ENCODE measurements at regions not wholly inside any gene's neighbourhood (a gene's known extent, or its start where the extent isn't known, plus 50 kb on each side); places are given as distances from the start of the nearest gene placed in this dataset.

DNA sequence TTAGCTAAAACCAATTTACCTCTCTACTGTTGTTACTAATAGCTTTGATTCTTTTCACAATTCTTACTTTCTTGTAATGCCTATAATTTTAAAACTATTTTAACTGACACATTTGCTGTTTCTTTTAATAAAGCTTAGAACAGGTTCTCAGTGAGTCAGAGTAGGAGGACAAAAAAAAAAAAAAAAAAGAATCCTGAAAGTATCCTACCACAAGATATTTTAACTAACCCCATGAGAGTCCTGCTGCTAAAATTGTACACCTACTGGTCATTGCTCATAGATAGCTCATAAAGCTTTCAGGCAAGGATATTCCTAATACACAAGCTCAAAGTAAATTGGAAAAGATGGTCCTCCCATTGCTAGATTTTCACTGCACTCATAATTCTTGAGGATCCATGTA is 301.0 kb downstream of the CENPW start:
- peaks cover 1% of the 10 kb centered on the region for H3K27me3 Mint-ChIP-seq (ENCODE audit: unreplicated experiment)
- H3K36me3 Mint-ChIP-seq (ENCODE audit: unreplicated experiment): no peaks in the 10 kb centered on the region
- TF ChIP-seq, protein P1, sequence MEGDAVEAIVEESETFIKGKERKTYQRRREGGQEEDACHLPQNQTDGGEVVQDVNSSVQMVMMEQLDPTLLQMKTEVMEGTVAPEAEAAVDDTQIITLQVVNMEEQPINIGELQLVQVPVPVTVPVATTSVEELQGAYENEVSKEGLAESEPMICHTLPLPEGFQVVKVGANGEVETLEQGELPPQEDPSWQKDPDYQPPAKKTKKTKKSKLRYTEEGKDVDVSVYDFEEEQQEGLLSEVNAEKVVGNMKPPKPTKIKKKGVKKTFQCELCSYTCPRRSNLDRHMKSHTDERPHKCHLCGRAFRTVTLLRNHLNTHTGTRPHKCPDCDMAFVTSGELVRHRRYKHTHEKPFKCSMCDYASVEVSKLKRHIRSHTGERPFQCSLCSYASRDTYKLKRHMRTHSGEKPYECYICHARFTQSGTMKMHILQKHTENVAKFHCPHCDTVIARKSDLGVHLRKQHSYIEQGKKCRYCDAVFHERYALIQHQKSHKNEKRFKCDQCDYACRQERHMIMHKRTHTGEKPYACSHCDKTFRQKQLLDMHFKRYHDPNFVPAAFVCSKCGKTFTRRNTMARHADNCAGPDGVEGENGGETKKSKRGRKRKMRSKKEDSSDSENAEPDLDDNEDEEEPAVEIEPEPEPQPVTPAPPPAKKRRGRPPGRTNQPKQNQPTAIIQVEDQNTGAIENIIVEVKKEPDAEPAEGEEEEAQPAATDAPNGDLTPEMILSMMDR (IDR thresholded peaks at IDR 0.05): no peak
- no peaks in the 10 kb centered on the region for H3K9me3 Mint-ChIP-seq (ENCODE audit: unreplicated experiment)
- no peak overlapping the region for H3K4me3 Mint-ChIP-seq (ENCODE audit: unreplicated experiment)
- DNase-seq (ENCODE audit: extremely low spot score, unreplicated experiment): no peak
- H3K4me1 Mint-ChIP-seq (ENCODE audit: unreplicated experiment): no peaks in the 10 kb centered on the region
- H3K27ac Mint-ChIP-seq (ENCODE audit: unreplicated experiment): no peak overlapping the region

DNA sequence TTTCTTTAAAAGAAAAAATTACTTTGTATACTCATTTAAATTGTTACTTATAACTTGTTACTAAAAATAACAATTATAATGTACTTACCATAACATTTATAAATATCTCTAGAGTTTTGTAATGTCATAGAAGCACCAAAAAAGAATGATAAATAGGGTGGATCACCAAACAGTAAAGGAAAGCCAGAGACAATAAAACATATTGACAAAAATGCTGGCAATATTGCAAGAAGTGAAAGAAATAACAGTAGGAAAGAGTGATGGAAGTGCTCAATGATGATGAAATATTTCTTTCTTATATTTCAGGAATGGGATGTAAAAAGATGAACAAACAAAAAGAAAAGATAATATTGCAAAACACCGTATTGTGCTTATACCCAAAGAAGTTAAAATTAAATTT is 301.7 kb downstream of the CENPW start:
- TF ChIP-seq, protein P1 (IDR thresholded peaks at IDR 0.05): no peak
- H3K27ac Mint-ChIP-seq (ENCODE audit: unreplicated experiment): no peak overlapping the region
- H3K4me1 Mint-ChIP-seq (ENCODE audit: unreplicated experiment): no peaks in the 10 kb centered on the region
- no peak overlapping the region for H3K4me3 Mint-ChIP-seq (ENCODE audit: unreplicated experiment)
- H3K36me3 Mint-ChIP-seq (ENCODE audit: unreplicated experiment): no peaks in the 10 kb centered on the region
- H3K9me3 Mint-ChIP-seq (ENCODE audit: unreplicated experiment): no peaks in the 10 kb centered on the region
- H3K27me3 Mint-ChIP-seq (ENCODE audit: unreplicated experiment): peaks cover 2% of the 10 kb centered on the region
- no peak for DNase-seq (ENCODE audit: extremely low spot score, unreplicated experiment)

DNA sequence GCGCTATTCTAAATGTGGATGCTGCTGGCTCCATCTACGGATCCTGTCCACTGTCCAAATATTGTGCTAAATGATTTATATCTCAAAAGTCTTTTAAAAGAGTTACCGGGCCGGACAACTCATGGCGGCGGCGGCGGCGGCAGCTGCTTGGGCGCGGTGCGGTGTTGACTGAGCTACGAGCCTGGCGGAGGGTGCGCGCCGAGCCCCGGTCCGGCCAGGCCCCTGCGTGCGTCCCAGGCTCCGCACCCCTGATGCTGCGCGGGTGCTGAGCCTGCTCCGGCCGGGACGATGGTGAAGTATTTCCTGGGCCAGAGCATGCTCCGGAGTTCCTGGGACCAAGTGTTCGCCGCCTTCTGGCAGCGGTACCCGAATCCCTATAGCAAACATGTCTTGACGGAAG is 303.4 kb downstream of the CENPW start:
- Mint-ChIP-seq H3K9me3 (ENCODE audit: unreplicated experiment) (no peaks in the 10 kb centered on the region), H3K4me1 (ENCODE audit: unreplicated experiment) (no peaks in the 10 kb centered on the region), H3K27ac (ENCODE audit: unreplicated experiment) (no peak overlapping the region), H3K27me3 (ENCODE audit: unreplicated experiment) (peaks cover 4% of the 10 kb centered on the region), H3K36me3 (ENCODE audit: unreplicated experiment) (no peaks in the 10 kb centered on the region), H3K4me3 (ENCODE audit: unreplicated experiment) (no peak overlapping the region)
- TF ChIP-seq, protein P1 (IDR thresholded peaks at IDR 0.05): no peak
- no peak for DNase-seq (ENCODE audit: extremely low spot score, unreplicated experiment)

DNA sequence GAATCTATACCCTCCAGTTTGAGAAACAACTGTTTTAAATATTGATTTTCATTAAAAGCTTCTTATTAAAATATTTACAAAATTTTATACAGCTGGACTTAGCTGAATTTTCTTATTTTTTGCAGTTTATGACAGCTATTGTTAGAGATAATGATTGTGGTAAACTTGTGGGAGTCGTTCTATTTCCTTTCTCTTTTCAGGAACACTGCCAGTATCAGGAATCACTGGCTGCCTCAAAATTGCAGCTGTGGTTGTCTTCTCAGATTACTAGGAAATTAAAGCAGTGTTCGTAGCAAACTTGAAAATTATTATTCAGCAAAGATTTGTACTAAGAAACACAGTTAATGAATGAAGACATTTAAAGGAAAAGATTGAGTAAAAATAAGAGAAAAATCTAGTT is 311.0 kb downstream of the CENPW start:
- DNase-seq (ENCODE audit: extremely low spot score, unreplicated experiment): no peak
- no peaks in the 10 kb centered on the region for H3K9me3 Mint-ChIP-seq (ENCODE audit: unreplicated experiment)

DNA sequence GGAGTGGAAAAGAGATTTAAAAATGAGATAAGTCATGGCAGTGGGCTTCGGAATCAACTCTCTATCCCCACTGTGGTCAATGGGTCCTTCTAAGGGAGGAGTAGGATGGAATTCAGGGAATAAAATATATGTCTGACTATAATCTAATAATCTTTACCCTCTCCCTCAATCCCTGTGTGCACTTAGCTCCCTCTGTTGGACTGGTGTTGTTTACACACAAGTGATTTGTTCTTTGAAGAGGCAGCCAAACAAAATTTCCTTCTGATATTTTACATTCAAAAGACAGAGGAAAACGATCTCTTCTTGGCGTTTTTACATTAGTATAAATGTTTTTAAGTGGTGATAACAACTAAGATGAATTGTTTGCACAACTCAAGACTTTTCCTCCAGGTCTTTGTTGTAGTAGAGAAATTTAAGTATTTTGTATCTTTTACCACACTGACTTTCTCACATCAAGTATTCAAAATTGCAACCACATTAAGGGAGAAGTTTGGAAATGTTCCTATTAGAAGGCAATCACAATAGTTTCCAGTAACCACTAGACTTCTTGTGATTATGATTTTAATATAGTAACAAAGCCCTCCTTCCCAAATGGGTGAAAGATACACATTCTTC is 317.8 kb downstream of the CENPW start:
- H3K4me1 Mint-ChIP-seq (ENCODE audit: unreplicated experiment): peaks cover 16% of the 10 kb centered on the region
- no peaks in the 10 kb centered on the region for H3K9me3 Mint-ChIP-seq (ENCODE audit: unreplicated experiment)
- H3K27ac Mint-ChIP-seq (ENCODE audit: unreplicated experiment): no peak overlapping the region
- H3K36me3 Mint-ChIP-seq (ENCODE audit: unreplicated experiment): no peaks in the 10 kb centered on the region
- H3K4me3 Mint-ChIP-seq (ENCODE audit: unreplicated experiment): no peak overlapping the region
- DNase-seq (ENCODE audit: extremely low spot score, unreplicated experiment): no peak
- peaks cover 2% of the 10 kb centered on the region for H3K27me3 Mint-ChIP-seq (ENCODE audit: unreplicated experiment)
- TF ChIP-seq, protein P1 (IDR thresholded peaks at IDR 0.05): peak; percentile 52

More for the DNA sequence above, 311.0 kb downstream of the CENPW start:
- H3K36me3 Mint-ChIP-seq (ENCODE audit: unreplicated experiment): no peaks in the 10 kb centered on the region
- TF ChIP-seq, protein P1 (IDR thresholded peaks at IDR 0.05): no peak
- no peak overlapping the region for H3K4me3 Mint-ChIP-seq (ENCODE audit: unreplicated experiment)
- H3K27me3 Mint-ChIP-seq (ENCODE audit: unreplicated experiment): peaks cover 11% of the 10 kb centered on the region
- no peak overlapping the region for H3K27ac Mint-ChIP-seq (ENCODE audit: unreplicated experiment)
- H3K4me1 Mint-ChIP-seq (ENCODE audit: unreplicated experiment): no peaks in the 10 kb centered on the region

Data from osteocyte (in vitro differentiated cells).